ENCODE measurements at regions not wholly inside any gene's neighbourhood (a gene's known extent, or its start where the extent isn't known, plus 50 kb on each side); places are given as distances from the start of the nearest gene placed in this dataset.

DNA sequence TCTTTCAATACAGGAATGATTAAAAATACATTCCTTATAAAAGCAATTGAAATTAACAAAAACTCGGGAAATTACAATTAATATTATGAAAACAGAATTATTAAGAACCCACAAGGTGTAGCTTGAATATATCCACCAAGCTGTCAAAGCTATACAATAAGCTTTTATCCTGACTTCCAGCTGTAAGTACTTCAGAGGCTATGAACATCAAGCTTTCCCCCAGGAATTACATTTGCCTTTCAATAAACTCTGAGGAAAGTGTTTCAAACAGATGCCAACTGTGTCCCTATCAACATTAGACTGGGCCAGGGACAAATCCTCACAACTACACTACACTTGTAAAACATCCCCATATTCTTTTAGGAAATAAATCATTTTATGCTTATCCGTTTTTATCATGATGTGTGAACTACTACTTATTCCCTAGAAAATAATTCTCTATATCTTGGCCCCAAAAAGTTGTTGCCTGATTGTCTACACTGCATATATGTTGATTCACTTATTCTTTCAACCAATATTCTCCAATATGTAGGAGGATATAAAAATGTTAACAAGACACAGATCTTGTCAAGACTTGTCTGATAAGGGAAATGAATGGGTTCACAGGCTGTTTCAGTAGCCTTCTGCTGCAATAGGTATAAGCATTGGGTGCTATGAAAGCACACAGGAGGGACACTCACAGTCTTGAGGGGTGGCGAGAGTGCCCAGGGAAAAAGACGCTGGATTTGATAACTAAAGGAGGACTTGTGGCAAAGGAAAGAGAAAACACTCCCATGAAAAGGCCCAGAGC is 494.1 kb downstream of the CENPC start:
- no peak for DNase-seq (ENCODE audit: extremely low read depth in 1 of 2, low read depth in 1 of 2)

DNA sequence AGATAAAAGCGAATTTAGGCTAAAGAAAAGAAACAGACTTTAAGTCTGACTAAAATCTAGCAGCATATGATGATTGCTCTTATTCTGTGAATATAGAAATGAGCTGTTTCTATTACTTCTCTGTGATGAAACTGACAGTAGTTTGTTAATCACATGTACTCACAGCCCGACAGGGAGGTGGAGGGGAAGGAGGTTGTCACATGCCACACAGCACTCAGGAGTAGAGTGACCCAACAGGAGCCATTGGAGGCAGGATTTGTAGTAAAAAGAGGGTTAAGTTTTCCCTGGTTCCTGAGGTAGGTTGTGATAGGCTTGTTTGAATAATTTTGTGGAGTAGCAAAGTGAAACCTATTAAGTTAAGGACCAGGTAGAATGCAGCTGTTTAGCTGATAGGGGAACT is 495.9 kb downstream of the CENPC start:
- DNase-seq (ENCODE audit: extremely low read depth in 1 of 2, low read depth in 1 of 2) = no peak

DNA sequence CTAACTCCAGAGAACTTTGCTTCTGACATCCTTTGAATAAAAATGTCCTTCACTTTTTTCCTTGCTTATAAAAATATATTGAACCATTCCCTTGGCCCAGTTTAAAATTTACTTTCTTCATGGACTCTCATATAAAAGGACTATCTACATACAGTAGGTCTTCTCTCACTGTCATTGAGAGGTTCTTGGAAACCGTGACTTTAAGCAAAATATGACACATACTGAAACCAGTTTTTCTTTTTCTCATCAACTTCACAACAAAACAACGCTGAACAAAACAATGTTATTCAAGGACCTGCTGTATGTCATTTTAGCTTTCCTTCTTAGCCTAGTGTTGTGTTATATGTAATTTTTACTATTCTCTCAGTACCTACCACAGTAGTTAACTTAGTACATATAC is 496.8 kb downstream of the CENPC start:
- no peak for DNase-seq (ENCODE audit: extremely low read depth in 1 of 2, low read depth in 1 of 2)

DNA sequence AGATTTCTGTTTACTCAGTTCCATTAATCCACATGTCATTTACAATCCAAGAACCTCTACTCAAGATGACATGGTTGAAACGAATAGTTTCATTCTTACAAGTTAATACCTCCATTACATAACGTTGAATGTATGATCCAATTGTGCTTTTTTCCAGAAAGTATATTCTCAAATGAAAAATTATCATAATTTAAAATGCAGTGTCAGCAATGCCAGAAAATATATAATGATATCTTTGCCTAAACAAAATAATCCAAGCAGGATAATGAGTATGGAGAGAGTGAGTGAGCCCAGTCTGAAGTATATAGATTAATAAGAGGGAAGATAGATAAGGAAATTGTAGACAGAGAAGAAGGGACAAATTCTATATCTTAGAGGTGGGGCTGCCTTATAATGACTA is 505.0 kb downstream of the CENPC start:
- DNase-seq (ENCODE audit: extremely low read depth in 1 of 2, low read depth in 1 of 2) = no peak

DNA sequence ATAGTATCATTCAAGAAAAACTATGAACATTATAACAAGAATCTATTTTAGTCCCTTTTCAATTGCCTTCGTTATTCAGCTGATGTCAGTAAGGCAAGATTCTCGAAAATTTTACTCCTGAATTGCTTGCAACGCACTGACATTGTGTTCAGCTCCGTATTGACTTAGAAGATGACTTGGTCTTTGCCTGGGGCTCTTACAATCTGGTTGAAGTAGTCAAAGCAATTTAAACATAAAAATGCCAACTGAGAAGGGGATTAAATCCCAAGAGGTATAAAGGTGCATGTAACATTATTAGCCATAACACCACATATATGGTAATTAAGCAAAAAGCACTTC is 507.1 kb downstream of the CENPC start:
- no peak for DNase-seq (ENCODE audit: extremely low read depth in 1 of 2, low read depth in 1 of 2)

DNA sequence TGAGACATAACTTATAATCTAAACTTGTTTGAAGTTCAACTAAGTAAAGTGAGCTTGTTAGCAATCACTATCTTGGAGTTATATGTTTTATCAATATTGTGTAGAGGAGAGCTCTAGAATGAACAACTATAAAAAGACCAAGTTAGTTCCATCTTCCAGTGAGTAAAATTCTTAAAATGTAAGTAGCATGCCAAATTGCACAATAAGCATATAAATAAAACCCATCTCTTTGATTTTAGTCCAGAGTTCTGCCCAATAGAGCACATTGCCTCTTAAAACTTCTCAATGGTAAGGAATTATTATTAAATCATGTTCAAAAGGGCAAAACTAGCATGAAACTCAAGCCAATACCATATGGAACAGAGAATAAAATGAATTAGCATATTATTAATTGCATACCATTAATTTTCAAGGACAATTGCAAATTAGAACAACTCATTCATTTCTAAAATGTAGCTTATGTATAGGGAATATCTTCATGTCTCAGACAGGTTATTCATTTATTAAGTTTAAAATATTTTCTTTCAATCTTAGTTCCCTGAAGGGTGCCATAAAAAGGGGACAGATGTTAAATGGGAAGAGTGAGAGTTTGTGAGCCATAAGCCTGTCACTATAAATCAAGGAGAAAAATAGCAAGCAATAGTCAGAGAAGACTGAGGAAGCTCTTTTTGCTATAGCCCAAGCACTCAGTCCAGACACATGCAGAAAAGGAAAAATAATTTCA is 507.6 kb downstream of the CENPC start:
- no peak for DNase-seq (ENCODE audit: extremely low read depth in 1 of 2, low read depth in 1 of 2)

DNA sequence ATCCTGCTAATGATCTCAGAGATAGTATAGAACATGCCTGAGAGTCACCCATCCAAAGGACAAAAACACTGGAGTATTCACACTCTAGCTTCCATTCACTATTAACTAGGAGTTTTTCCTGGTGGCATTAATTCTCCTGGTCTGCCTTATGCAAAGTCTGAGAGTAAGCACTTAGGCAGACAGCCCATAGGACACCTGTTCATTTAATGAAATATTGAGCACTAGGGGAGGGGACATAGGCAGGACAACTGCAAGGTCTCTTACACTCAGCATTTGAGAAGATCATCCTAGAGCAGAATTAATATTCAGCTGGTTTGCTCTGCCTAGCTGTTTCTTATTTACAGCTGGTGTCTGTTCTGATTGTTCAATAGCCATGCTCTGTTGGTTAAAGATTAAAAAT is 508.5 kb downstream of the CENPC start:
- DNase-seq (ENCODE audit: extremely low read depth in 1 of 2, low read depth in 1 of 2) = no peak

DNA sequence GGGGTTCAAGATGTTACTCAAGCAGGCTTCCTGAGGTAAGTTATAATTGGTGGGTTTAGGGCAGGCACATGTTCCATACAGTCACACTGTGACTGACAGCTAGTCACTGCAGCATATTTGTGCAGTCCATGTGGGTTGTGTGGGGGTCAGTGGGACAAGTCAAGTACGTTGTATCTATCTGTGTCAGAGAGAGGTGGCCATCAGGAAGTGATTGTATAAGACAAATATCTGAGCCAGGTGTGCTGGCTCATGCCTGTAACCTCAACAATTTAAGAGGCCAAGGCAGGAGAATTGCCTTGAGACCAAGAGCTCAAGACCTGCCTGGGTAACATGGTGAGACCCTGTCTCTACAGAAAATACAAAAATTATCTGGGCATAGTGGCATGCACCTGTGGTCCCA is 509.3 kb downstream of the CENPC start:
- no peak for DNase-seq (ENCODE audit: extremely low read depth in 1 of 2, low read depth in 1 of 2)

DNA sequence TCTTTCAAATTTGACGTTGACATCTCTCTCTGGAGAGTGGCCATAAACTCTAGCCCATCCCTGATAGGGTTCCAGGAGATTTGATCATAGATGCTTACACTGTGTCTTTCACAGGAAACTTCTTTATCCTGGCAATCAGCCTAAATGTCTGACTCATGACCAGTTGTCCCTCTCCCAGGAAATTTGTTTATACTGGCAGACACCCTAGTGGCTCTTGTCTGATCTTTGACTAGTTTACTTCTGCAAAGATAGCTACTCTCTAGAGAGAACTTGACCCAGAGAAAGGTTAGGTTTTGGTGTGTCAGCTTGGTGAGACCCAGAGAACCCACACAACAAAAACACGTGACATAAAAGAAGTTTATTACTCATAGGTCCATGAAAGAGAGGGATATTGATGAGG is 509.8 kb downstream of the CENPC start:
- no peak for DNase-seq (ENCODE audit: extremely low read depth in 1 of 2, low read depth in 1 of 2)

DNA sequence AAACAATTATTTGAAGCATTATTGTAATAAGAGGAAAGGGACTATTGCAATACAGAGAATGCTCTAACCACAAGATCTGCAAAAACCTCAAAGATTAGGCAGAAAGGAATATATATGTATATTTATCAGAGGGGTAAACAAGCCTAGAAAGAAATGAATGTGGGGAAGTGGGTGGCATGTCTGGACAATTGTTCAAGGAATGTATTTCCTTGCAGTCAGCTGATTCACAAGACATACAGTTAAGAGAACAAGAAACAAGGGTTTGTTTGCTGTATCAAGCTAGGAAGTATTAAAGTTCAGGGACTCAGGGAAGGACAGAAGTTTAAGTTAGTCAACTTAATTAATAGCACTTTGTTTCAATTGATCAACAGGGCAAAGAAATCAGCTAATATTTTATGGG is 514.7 kb downstream of the CENPC start:
- no peak for DNase-seq (ENCODE audit: extremely low read depth in 1 of 2, low read depth in 1 of 2)

DNA sequence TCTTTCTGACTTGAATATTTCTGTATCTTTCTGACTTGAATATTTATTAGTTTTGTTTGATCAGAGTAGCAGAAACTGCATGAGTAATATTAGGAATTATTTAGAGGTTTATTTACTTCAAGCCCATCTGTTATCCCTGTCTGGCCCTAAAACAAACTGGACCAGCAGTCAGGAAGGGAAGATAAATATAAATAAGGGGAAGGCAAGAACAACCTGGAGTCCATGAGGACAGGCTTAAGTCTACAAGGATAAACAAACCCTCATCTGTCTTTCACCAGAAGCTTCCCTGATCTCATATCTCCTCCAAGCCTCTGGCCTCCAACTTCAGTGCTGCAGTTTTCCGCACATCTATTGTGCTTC is 524.9 kb downstream of the CENPC start:
- no peak for DNase-seq (ENCODE audit: extremely low read depth in 1 of 2, low read depth in 1 of 2)

DNA sequence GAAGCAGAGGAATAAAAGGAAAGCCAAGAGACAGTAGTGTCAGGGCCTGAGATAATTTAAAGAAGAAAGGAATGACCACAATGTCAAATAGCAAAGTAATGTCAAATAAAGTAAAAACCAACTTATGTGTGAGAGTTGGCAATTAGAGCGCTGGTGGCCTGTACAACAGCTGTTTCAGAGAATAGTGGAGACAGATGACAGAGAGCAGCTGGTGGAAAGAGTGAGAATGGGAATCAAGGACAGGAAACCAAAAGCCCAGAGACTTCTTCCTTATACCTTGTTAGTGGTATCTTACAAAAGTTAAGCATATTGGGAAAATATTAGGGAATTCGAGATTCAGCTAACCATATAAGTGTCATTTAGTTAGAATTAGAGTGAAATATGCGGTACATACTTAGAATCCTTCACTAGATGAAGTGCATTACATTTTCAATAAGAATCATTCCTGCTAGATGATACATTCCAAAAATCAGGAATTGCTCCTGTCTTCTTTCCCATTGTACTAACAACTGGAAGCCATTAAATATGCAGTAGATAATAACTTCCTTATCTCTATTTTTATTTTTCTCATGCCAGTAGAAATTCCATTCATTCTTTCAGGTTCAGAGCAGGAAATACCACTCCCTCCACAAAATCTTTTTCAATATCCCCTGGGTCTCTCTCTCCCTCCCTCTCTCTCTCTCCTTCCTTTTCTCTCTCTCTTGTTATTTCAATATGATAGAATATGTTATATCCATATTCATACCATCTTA is 525.4 kb downstream of the CENPC start:
- no peak for DNase-seq (ENCODE audit: extremely low read depth in 1 of 2, low read depth in 1 of 2)

DNA sequence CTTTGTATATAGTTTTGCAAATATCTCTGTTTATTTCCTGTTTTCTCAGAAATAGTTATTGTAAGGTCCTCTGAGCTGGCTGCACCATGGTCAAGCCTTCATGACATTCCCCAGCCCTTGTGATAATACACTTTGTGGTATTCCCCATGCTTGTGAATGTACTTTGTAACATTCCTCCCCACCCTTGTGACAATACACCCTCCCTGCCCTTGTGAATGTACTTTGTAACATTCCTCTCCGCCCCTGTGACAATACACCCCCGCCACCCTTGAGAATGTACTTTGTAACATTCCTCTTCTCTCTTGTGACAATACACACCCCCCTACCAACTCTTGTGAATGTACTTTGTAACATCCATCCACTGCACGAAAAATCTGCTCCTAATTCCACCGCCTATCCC is 530.7 kb downstream of the CENPC start:
- no peak for DNase-seq (ENCODE audit: extremely low read depth in 1 of 2, low read depth in 1 of 2)

DNA sequence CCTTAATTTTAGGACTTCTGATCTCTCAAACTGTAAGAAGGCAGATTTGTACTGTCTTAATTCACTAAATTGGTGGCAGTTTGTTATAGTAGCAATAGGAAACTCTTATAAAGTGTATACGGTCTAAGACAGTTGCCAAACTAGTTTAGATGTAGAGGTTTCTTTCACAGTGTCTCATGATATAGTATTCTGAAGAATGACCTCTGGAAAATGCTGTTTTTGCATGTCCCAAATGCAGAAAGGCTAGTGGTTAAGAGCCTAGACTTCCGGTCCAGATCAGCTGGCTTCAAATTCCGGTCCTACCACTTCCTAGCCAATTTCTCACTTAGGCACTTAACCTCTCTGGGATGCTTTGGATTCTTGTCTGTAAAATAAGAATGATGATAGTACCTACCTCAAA is 538.5 kb downstream of the CENPC start:
- DNase-seq (ENCODE audit: extremely low read depth in 1 of 2, low read depth in 1 of 2) = no peak

DNA sequence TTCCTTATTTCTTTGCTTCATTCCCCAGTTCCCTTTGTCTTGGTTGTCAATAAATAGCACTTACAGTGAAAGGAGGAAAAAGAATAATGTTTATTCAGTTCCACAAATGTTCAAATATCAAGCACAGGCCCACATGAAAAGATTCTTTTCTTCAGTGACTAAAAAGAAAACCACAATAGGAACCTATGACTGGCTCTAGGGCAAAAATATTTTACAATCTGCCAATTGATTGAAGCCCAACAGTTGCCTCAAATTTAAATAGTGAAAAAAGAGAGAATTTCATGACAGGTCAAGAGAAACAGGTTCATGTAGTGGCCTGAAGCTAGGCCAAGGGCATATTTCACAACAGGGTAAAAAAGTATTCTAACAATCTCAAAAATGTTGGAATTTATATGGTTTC is 553.8 kb downstream of the CENPC start:
- no peak for DNase-seq (ENCODE audit: extremely low read depth in 1 of 2, low read depth in 1 of 2)

DNA sequence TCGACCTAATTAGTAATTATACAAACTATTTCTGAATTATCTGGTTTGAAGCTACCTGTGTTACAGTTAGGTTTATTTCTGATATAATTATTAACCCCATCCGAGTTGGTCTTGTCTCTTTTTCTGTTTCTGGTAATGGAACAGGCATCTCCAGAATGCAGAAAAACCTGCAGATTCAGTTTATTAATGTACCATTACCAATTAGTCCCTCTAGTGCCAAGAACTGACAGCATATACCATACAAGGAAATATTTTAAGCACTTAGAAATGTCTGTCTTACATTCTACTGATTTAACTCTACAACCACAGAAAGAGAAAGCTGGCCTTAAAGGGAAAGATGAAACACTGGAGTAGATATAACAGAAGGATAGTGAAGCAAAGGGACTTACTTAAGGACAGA is 570.6 kb downstream of the CENPC start:
- no peak for DNase-seq (ENCODE audit: extremely low read depth in 1 of 2, low read depth in 1 of 2)

DNA sequence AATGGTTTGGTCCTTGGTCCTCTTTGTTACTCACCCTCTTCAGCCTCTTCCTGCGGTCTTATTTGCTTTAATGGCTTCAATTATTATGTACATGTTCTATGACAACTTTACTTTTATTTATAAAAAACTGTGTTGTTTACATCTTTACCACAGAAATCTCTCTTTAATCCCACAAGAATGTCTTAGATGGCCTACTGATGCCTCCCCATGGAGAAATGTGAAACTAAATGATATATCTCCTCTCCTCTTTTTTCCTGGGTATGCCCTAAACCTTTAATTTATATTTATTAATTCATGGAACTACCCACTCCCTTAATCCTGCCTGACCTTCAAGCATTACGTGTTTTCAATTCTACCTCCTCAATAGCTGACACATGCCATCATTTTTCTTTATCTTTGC is 573.2 kb downstream of the CENPC start:
- DNase-seq (ENCODE audit: extremely low read depth in 1 of 2, low read depth in 1 of 2) = no peak

DNA sequence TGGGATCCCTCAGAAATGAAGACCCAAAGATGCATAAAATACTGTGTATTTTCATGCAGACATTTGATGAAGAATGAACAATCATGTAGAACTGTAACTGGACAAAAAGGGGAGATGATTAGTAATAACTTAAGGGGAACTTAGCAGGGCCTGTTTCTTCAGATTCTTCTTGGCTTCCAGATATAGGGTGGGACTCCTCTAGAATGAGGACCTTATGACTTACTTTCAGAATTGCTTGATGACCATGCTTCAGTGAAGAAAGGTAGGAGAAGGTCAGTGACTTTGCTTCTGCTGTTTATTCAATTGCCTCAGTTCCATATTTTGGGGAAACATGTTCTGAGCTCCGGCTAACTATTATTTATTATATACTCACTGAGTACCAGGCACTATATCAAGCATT is 580.8 kb downstream of the CENPC start:
- DNase-seq (ENCODE audit: extremely low read depth in 1 of 2, low read depth in 1 of 2) = no peak

DNA sequence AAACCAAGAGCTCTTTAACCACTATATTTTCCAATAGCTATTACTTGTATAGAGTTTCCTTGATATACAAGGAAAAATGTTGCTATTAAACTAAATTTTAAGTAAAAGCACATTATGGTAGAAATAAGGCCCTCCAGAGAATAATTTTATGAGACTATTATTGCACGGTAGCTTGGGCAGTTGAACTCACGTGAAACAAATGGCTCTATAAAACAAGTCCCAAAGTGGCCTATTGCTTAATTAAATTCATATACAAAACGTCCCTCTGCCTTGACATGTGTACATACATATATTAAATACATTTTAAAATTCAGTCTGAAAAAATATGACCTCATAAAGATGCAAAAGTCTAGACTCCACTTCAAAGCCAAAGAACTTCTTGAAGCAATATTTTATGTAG is 582.2 kb downstream of the CENPC start:
- no peak for DNase-seq (ENCODE audit: extremely low read depth in 1 of 2, low read depth in 1 of 2)

DNA sequence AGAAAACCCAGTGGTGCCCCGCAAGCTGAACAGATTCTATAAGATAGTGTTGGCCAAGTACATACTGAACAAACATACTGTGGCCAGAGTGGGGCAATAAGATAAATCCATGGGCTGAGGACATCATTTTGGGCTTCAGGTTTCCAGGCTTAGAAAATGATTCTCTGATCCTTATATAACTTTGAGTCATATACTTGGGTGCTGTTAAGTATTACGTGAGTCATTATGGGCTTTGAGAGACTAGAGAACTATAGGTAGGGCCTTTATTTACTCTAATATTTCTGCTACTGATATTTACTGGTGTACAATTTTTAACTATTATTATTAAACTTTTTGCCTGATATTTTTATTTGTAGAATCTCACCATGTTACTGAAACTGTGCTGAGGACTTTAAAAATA is 586.1 kb downstream of the CENPC start:
- no peak for DNase-seq (ENCODE audit: extremely low read depth in 1 of 2, low read depth in 1 of 2)

DNA sequence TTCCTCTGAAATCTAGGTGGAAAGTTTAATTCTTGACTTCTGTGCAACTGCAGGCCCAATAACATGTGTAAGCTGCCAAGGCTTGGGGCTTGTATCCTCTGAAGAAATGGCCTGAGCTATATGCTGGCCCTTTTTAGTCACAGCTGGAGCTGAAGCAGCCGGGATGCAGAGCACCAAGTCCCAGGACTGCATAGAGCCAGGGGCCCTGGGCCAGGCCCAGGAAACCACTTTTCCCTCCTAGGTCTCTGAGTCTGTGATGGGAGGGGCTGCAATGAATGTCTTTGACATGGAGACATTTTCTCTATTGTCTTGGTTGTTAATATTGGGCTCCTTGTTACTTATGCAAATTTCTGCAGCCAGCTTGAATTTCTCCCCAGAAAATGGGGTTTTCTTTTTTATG is 588.5 kb downstream of the CENPC start:
- no peak for DNase-seq (ENCODE audit: extremely low read depth in 1 of 2, low read depth in 1 of 2)

DNA sequence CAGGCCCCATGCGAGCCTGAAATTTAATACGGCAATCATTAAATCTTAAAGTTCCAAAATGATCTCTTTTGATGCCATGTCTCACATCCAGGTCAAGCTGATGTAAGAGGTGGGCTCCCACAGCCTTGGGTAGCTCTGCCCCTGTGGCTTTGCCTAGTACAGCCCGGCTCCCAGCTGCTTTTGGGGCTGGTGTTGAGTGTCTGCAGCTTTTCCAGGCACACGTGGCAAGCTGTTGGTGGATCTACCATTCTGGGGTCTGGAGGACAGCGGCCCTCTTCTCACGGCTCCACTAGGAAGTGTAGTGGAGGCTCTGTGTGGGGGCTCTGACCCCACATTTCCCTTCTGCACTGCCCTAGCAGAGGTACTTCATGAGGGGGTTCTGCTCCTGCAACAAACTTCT is 588.9 kb downstream of the CENPC start:
- no peak for DNase-seq (ENCODE audit: extremely low read depth in 1 of 2, low read depth in 1 of 2)
